GM12878 (cell line): ENCODE measurements at regions not wholly inside any gene's neighbourhood (a gene's known extent, or its start where the extent isn't known, plus 50 kb on each side); places are given as distances from the start of the nearest gene placed in this dataset.

Experiments used
- ATAC-seq: fragments of 200-7000 bp; cut with Tn5 transposase; 3 replicates; pipeline ENCODE4 v1.9.1; 2020; ENCODE audit warnings: mild to moderate bottlenecking, moderate library complexity
- BruUV-seq: library from RNA; stranded (reverse); fragments of 400-500 nt; replicated peaks from 2 replicates; lab custom pipeline; 2021; lab: Mats Ljungman, UMichigan
- CTCF ChIA-PET: fragments of 300-600 bp; sonication (Branson Sonifier 250); formaldehyde crosslinking; extraction: SDS; loops from one replicate; lab custom pipeline; 2021; ENCODE audit warnings: inconsistent platforms; lab: Yijun Ruan, JAX
- POLR2A ChIA-PET: fragments of 350-600 bp; formaldehyde crosslinking; extraction: SDS; loops from one replicate; lab custom pipeline; 2021; ENCODE audit warnings: inconsistent platforms; lab: Charles Lee
- RAD21 ChIA-PET: fragments of 300-600 bp; sonication (Branson Sonifier 250); formaldehyde crosslinking; loops from one replicate; lab custom pipeline; 2023; ENCODE audit warnings: antibody characterized with exemption; ENCODE audit not compliant: unreplicated experiment; lab: Charles Lee
- SMC1A ChIA-PET: fragments of 300-600 bp; sonication (Branson Sonifier 250); formaldehyde crosslinking; loops from one replicate; lab custom pipeline; 2023; ENCODE audit not compliant: unreplicated experiment, uncharacterized antibody; lab: Charles Lee
- DNase-seq: peaks from one replicate; pipeline ENCODE4 v3.0.0-alpha.2; 2011; ENCODE audit warnings: low read depth, low spot score
- FAIRE-seq: peaks from 3 replicates; lab custom pipeline; 2011; peaks lifted over from hg19 to GRCh38; lab: Jason Lieb, UNC
- H2AFZ ChIP-seq: 2 replicates; pipeline ENCODE4 v1.6.0; 2011; ENCODE audit warnings: low read depth, low read length, control low read depth; ENCODE audit not compliant: control insufficient read depth
- H3K27ac ChIP-seq: 2 replicates; pipeline ENCODE4 v1.5.1; 2011; ENCODE audit warnings: control low read depth; ENCODE audit not compliant: control insufficient read depth, insufficient read depth
- H3K27me3 ChIP-seq, 2 experiments: replicated peaks in 1 of 2; 2 replicates each; pipeline versions ENCODE4 v1.6.0 to v1.6.1; 2011; ENCODE audit warnings: low read length in 1 of 2; ENCODE audit not compliant: control insufficient read depth in 2 of 2, insufficient read depth in 2 of 2
- H3K36me3 ChIP-seq, 2 experiments: 2 replicates each; pipeline ENCODE4 v1.5.1; 2011; ENCODE audit warnings: low read length in 1 of 2; ENCODE audit not compliant: control insufficient read depth in 2 of 2, insufficient read depth in 2 of 2
- H3K4me1 ChIP-seq: 2 replicates; pipeline ENCODE4 v1.6.1; 2011; ENCODE audit warnings: mild to moderate bottlenecking, low read length, moderate library complexity, mixed read lengths; ENCODE audit not compliant: control insufficient read depth, insufficient read depth
- H3K4me2 ChIP-seq: 2 replicates; pipeline ENCODE4 v1.6.0; 2011; ENCODE audit warnings: control low read depth; ENCODE audit not compliant: control insufficient read depth, insufficient read depth
- H3K4me3 ChIP-seq: fragments of 200-600 bp; sonication (generic); 2 replicates; pipeline ENCODE4 v1.5.1; 2016
- H3K79me2 ChIP-seq: 2 replicates; pipeline ENCODE4 v1.6.0; 2011; ENCODE audit warnings: low read length; ENCODE audit not compliant: control insufficient read depth, insufficient read depth
- H3K9ac ChIP-seq: 2 replicates; pipeline ENCODE4 v1.8.0; 2011; ENCODE audit warnings: low read length, control low read depth, mixed read lengths; ENCODE audit not compliant: control insufficient read depth, insufficient read depth
- H3K9me3 ChIP-seq: replicated peaks from 3 replicates; pipeline ENCODE4 v1.5.1; 2011; ENCODE audit warnings: mild to moderate bottlenecking, low read length; ENCODE audit not compliant: control insufficient read depth, insufficient read depth
- H4K20me1 ChIP-seq: 2 replicates; pipeline ENCODE4 v1.6.0; 2011; ENCODE audit not compliant: control insufficient read depth, insufficient read depth
- E4F1 ChIP-seq: fragments of 450-650 bp; IDR thresholded peaks from 2 replicates; pipeline ENCODE4 v1.6.1; 2018; ENCODE audit warnings: borderline replicate concordance, mild to moderate bottlenecking; ENCODE audit not compliant: partially characterized antibody
- EGR1 ChIP-seq, 2 experiments: IDR thresholded peaks; 1 replicate in 1 of 2; 2 replicates in 1 of 2; pipeline ENCODE4 v1.6.1; 2011 to 2012; ENCODE audit warnings: low read depth in 2 of 2, low read length in 2 of 2, borderline replicate concordance in 1 of 2, mild to moderate bottlenecking in 1 of 2, moderate library complexity in 1 of 2
- FOS ChIP-seq: IDR thresholded peaks from 3 replicates; pipeline ENCODE4 v1.6.1; 2011; ENCODE audit warnings: borderline replicate concordance; ENCODE audit not compliant: insufficient read length; ENCODE audit errors: extremely low read depth
- HCFC1 ChIP-seq: fragments of 150-350 bp; IDR thresholded peaks from 2 replicates; pipeline ENCODE4 v1.6.1; 2014; ENCODE audit warnings: low read length
- HSF1 ChIP-seq: fragments of 150-350 bp; IDR thresholded peaks from 2 replicates; pipeline ENCODE4 v1.6.1; 2014; ENCODE audit warnings: mild to moderate bottlenecking, low read depth, low read length
- JUNB ChIP-seq: IDR thresholded peaks from 2 replicates; pipeline ENCODE4 v1.6.1; 2016; ENCODE audit warnings: antibody characterized with exemption, mild to moderate bottlenecking
- MYB ChIP-seq: fragments of 150-350 bp; IDR thresholded peaks from 2 replicates; pipeline ENCODE4 v1.6.1; 2014; ENCODE audit warnings: mild to moderate bottlenecking, low read depth, low read length, borderline replicate concordance
- NRF1 ChIP-seq: conservative IDR thresholded peaks from 2 replicates; pipeline ENCODE4 v1.6.1; 2011; ENCODE audit warnings: mild to moderate bottlenecking, low read depth, low read length, improper control_type of control experiment
- PAX8 ChIP-seq: fragments of 450-650 bp; IDR thresholded peaks from 2 replicates; pipeline ENCODE4 v1.6.1; 2017; ENCODE audit warnings: mild to moderate bottlenecking, moderate library complexity
- RFX5 ChIP-seq: IDR thresholded peaks from 2 replicates; pipeline ENCODE4 v1.6.1; 2011; ENCODE audit warnings: low read depth, low read length, improper control_type of control experiment
- RUNX3 ChIP-seq: IDR thresholded peaks from 2 replicates; pipeline ENCODE4 v1.6.1; 2012; ENCODE audit warnings: low read length, inconsistent platforms
- SMAD1 ChIP-seq: fragments of 450-650 bp; IDR thresholded peaks from 2 replicates; pipeline ENCODE4 v1.6.1; 2018; ENCODE audit warnings: mild to moderate bottlenecking, low read depth; ENCODE audit not compliant: partially characterized antibody
- SMC3 ChIP-seq: IDR thresholded peaks from 2 replicates; pipeline ENCODE4 v1.6.1; 2011; ENCODE audit warnings: low read length, improper control_type of control experiment, borderline replicate concordance
- SREBF1 ChIP-seq: IDR thresholded peaks from 2 replicates; pipeline ENCODE4 v1.6.1; 2012; ENCODE audit warnings: mild to moderate bottlenecking, low read length
- ZBTB33 ChIP-seq: fragments of 450-650 bp; IDR thresholded peaks from 2 replicates; pipeline ENCODE4 v1.6.1; 2017; ENCODE audit warnings: mild to moderate bottlenecking
- ZNF217 ChIP-seq: fragments of 450-650 bp; IDR thresholded peaks from 2 replicates; pipeline ENCODE4 v1.6.1; 2017; ENCODE audit warnings: antibody characterized with exemption, mild to moderate bottlenecking
- in situ Hi-C: fragments of 300-500 bp; cut with MboI; formaldehyde crosslinking; loops from 9 replicates; pipeline ENCODE4 v1.14.3; 2018; ENCODE audit warnings: mixed read lengths
- intact Hi-C: fragments of 100-400 bp; cut with micrococcal nuclease; formaldehyde crosslinking; loops from one replicate; pipeline ENCODE4 v1.14.2; 2022; ENCODE audit not compliant: unreplicated experiment

- RAD21 ChIA-PET, result no interaction called here
- H3K9me3 ChIP-seq, result no peaks in the 10 kb centered on the region
- ATAC-seq (no peak), FAIRE-seq (no peak), DNase-seq (no peak)
- no peak overlapping the region for H3K4me2 ChIP-seq
- POLR2A ChIA-PET, result no interaction called here
- no peak overlapping the region for H3K9ac ChIP-seq
- no TSS peak for BruUV-seq
- no peaks in the 10 kb centered on the region for H3K79me2 ChIP-seq
- SMC1A ChIA-PET, result no interaction called here
- no peak overlapping the region for H3K4me3 ChIP-seq
- no peaks in the 10 kb centered on the region for H3K36me3 ChIP-seq
- H3K4me1 ChIP-seq, result no peaks in the 10 kb centered on the region
- H3K27ac ChIP-seq, result no peak overlapping the region
- TF ChIP-seq NRF1, result no peak
- no peak for TF ChIP-seq MYB
- TF ChIP-seq SREBF1, result no peak
- TF ChIP-seq HCFC1, result no peak
- TF ChIP-seq RFX5, result no peak
- TF ChIP-seq FOS, result no peak
- no peak for TF ChIP-seq HSF1
- no peak for TF ChIP-seq SMC3
- no peak for TF ChIP-seq ZBTB33
- no peak for TF ChIP-seq JUNB
- TF ChIP-seq E4F1, result no peak
- TF ChIP-seq EGR1 (IDR thresholded peaks at IDR 0.05; ENCODE audit: borderline replicate concordance in 1 of 2, low read depth in 2 of 2, low read length in 2 of 2), result no peak
- no peak for TF ChIP-seq RUNX3
- TF ChIP-seq PAX8, result no peak
- no peak for TF ChIP-seq SMAD1
- no peak for TF ChIP-seq ZNF217
- no peak overlapping the region for H2AFZ ChIP-seq
- intact Hi-C loops, result no loop called here
- H3K27me3 ChIP-seq, result no peaks in the 10 kb centered on the region
- no peaks in the 10 kb centered on the region for H4K20me1 ChIP-seq
- CTCF ChIA-PET, result no interaction called here
- in situ Hi-C loops, result no loop called here
These were observed 100.2 kb upstream of the COG2 start for GRCh38 chr1:230542054-230542453.
